ENCODE measurements at regions not wholly inside any gene's neighbourhood (a gene's known extent, or its start where the extent isn't known, plus 50 kb on each side); places are given as distances from the start of the nearest gene placed in this dataset.

GRCh38 chr21:15352009-15352408 is 287.2 kb upstream of the NRIP1 start:
- H3K27ac ChIP-seq (ENCODE audit: insufficient read depth, low read depth, low read length, poor library complexity, severe bottlenecking), result no peak overlapping the region
- no peaks in the 10 kb centered on the region for H3K27me3 ChIP-seq (ENCODE audit: control insufficient read depth, insufficient read depth, low read length, poor library complexity, severe bottlenecking)
- no peak overlapping the region for H3K4me3 ChIP-seq (ENCODE audit: insufficient read depth, low read depth, low read length)
- H3K4me1 ChIP-seq (ENCODE audit: control insufficient read depth, insufficient read depth, low read length), result no peaks in the 10 kb centered on the region
- H3K36me3 ChIP-seq (ENCODE audit: control insufficient read depth, insufficient read depth, low read length), result no peaks in the 10 kb centered on the region
- WGBS, 2 experiments, result 92 to 93% methylated on average over 7 of the region's 7 CpGs
- no peaks in the 10 kb centered on the region for H3K9me3 ChIP-seq (ENCODE audit: control insufficient read depth, low read length)

DNA sequence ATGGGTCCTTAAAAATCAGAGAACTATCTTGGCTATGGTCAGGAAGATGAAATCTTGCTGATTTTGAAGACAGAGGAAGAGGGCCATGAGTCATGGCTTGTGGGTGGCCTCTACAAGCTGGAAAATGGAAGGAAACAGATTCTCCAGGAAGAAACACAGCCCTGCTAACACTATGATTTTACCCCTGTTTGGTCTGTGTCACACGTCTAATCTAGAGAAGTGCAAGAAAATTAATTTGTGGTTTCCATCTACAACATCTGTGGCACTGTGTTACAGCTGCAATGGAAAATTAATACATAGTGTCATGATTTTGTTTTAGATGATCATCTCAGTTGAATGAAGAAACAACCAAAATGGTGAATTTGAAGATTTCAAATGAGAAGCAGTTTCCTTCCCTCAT is 288.7 kb upstream of the NRIP1 start:
- Histone ChIP-seq H3K4me1 (ENCODE audit: control insufficient read depth, insufficient read depth, low read length) (no peaks in the 10 kb centered on the region), H3K27me3 (ENCODE audit: control insufficient read depth, insufficient read depth, low read length, poor library complexity, severe bottlenecking) (no peaks in the 10 kb centered on the region), H3K9me3 (ENCODE audit: control insufficient read depth, low read length) (no peaks in the 10 kb centered on the region), H3K27ac (ENCODE audit: insufficient read depth, low read depth, low read length, poor library complexity, severe bottlenecking) (no peak overlapping the region), H3K4me3 (ENCODE audit: insufficient read depth, low read depth, low read length) (no peak overlapping the region), H3K36me3 (ENCODE audit: control insufficient read depth, insufficient read depth, low read length) (no peaks in the 10 kb centered on the region)
- 100% methylated on average over 1 of the region's 1 CpG for WGBS, 2 experiments

- Histone ChIP-seq H3K4me1 (ENCODE audit: control insufficient read depth, insufficient read depth, low read length) (peaks cover 8% of the 10 kb centered on the region), H3K27me3 (ENCODE audit: control insufficient read depth, insufficient read depth, low read length, poor library complexity, severe bottlenecking) (no peaks in the 10 kb centered on the region), H3K27ac (ENCODE audit: insufficient read depth, low read depth, low read length, poor library complexity, severe bottlenecking) (no peak overlapping the region), H3K4me3 (ENCODE audit: insufficient read depth, low read depth, low read length) (no peak overlapping the region), H3K36me3 (ENCODE audit: control insufficient read depth, insufficient read depth, low read length) (no peaks in the 10 kb centered on the region), H3K9me3 (ENCODE audit: control insufficient read depth, low read length) (no peaks in the 10 kb centered on the region)
- WGBS, 2 experiments, result 77 to 81% methylated on average over 3 of the region's 3 CpGs
These were observed 289.7 kb upstream of the NRIP1 start for GRCh38 chr21:15354516-15354915.

GRCh38 chr21:15355066-15355465 is 290.3 kb upstream of the NRIP1 start:
- H3K4me1 ChIP-seq (ENCODE audit: control insufficient read depth, insufficient read depth, low read length), result peaks cover 8% of the 10 kb centered on the region
- H3K27me3 ChIP-seq (ENCODE audit: control insufficient read depth, insufficient read depth, low read length, poor library complexity, severe bottlenecking), result no peaks in the 10 kb centered on the region
- no peak overlapping the region for H3K4me3 ChIP-seq (ENCODE audit: insufficient read depth, low read depth, low read length)
- H3K36me3 ChIP-seq (ENCODE audit: control insufficient read depth, insufficient read depth, low read length), result no peaks in the 10 kb centered on the region
- 95 to 96% methylated on average over 6 of the region's 6 CpGs for WGBS, 2 experiments
- H3K27ac ChIP-seq (ENCODE audit: insufficient read depth, low read depth, low read length, poor library complexity, severe bottlenecking), result no peak overlapping the region
- no peaks in the 10 kb centered on the region for H3K9me3 ChIP-seq (ENCODE audit: control insufficient read depth, low read length)

DNA sequence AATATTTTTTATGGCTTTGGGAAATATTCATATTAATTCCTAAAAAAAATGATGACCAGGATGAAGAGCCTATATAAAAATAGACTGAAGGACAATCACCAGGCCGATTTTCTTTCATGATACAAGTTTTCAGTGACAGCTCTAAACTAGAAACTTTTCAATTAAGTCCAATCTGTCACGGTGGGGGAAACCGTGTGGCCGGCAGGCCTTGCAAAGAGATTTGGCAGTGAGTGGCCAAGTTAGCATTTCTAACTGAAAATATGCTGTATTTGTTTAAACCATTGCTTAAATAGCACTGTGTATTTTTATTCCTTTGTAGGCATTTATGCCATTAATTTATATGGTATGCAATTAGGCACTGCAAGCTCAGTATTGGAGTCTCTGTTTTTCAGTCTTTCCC is 294.5 kb upstream of the NRIP1 start:
- WGBS, 2 experiments, result 74 to 75% methylated on average over 4 of the region's 4 CpGs
- H3K27me3 ChIP-seq (ENCODE audit: control insufficient read depth, insufficient read depth, low read length, poor library complexity, severe bottlenecking), result no peaks in the 10 kb centered on the region
- no peaks in the 10 kb centered on the region for H3K9me3 ChIP-seq (ENCODE audit: control insufficient read depth, low read length)
- peaks cover 8% of the 10 kb centered on the region for H3K4me1 ChIP-seq (ENCODE audit: control insufficient read depth, insufficient read depth, low read length)
- no peak overlapping the region for H3K27ac ChIP-seq (ENCODE audit: insufficient read depth, low read depth, low read length, poor library complexity, severe bottlenecking)
- H3K36me3 ChIP-seq (ENCODE audit: control insufficient read depth, insufficient read depth, low read length), result no peaks in the 10 kb centered on the region
- no peak overlapping the region for H3K4me3 ChIP-seq (ENCODE audit: insufficient read depth, low read depth, low read length)

GRCh38 chr21:15362458-15362857 is 297.7 kb upstream of the NRIP1 start:
- WGBS, 2 experiments, result 91 to 92% methylated on average over 3 of the region's 4 CpGs

DNA sequence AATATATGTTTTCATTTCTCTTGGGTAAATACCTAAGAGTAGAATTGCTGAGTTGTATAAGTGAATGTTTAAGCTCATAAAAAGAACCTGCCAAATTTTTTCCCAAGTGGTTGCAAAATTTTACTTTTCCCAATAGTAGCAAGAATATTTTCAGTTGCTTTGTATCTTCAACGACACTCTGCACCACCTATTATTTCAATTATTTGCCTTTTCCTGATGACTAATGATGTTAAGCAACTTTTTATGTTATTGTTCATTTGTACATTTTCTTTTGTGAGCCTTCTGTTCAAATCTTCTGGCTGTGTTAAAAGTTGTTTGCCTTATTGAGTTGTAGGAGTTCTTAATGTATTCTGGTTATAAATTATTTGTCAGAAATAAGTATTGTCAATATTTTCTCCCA is 299.1 kb upstream of the NRIP1 start:
- Histone ChIP-seq H3K4me1 (ENCODE audit: control insufficient read depth, insufficient read depth, low read length) (peaks cover 5% of the 10 kb centered on the region), H3K9me3 (ENCODE audit: control insufficient read depth, low read length) (no peaks in the 10 kb centered on the region), H3K27ac (ENCODE audit: insufficient read depth, low read depth, low read length, poor library complexity, severe bottlenecking) (no peak overlapping the region), H3K4me3 (ENCODE audit: insufficient read depth, low read depth, low read length) (no peak overlapping the region), H3K27me3 (ENCODE audit: control insufficient read depth, insufficient read depth, low read length, poor library complexity, severe bottlenecking) (no peaks in the 10 kb centered on the region), H3K36me3 (ENCODE audit: control insufficient read depth, insufficient read depth, low read length) (no peaks in the 10 kb centered on the region)
- no CpG with 5 or more reads among the region's 1 CpG for WGBS, 2 experiments

More at GRCh38 chr21:15362458-15362857, 297.7 kb upstream of the NRIP1 start:
- Histone ChIP-seq H3K4me3 (ENCODE audit: insufficient read depth, low read depth, low read length) (no peak overlapping the region), H3K9me3 (ENCODE audit: control insufficient read depth, low read length) (no peaks in the 10 kb centered on the region), H3K4me1 (ENCODE audit: control insufficient read depth, insufficient read depth, low read length) (peaks cover 8% of the 10 kb centered on the region), H3K27me3 (ENCODE audit: control insufficient read depth, insufficient read depth, low read length, poor library complexity, severe bottlenecking) (no peaks in the 10 kb centered on the region), H3K27ac (ENCODE audit: insufficient read depth, low read depth, low read length, poor library complexity, severe bottlenecking) (no peak overlapping the region), H3K36me3 (ENCODE audit: control insufficient read depth, insufficient read depth, low read length) (no peaks in the 10 kb centered on the region)

GRCh38 chr21:15365751-15366392 is 301.1 kb upstream of the NRIP1 start:
- WGBS, 2 experiments, result 95 to 96% methylated on average over 5 of the region's 5 CpGs

DNA sequence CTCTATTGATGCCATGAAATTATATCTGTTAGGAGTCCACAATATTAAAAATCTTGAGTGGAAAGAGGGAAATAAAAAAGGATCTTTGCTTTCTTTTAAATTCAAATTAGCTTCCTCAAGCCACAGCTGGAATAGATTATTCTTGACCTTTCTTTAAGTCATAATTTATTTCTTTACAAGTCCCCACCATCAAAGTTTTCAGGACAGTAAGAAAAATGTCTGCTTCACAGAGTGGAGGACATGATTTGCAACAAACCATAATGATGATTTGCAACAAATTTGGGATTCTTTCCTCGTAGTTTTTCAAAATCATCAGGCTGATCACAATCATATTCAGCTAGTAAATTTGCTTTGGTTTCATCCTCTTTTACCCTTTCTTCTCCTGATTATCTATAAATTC is 301.8 kb upstream of the NRIP1 start:
- H3K36me3 ChIP-seq (ENCODE audit: control insufficient read depth, insufficient read depth, low read length), result no peaks in the 10 kb centered on the region
- H3K9me3 ChIP-seq (ENCODE audit: control insufficient read depth, low read length), result no peaks in the 10 kb centered on the region
- H3K4me3 ChIP-seq (ENCODE audit: insufficient read depth, low read depth, low read length), result no peak overlapping the region
- H3K27me3 ChIP-seq (ENCODE audit: control insufficient read depth, insufficient read depth, low read length, poor library complexity, severe bottlenecking), result no peaks in the 10 kb centered on the region
- no peak overlapping the region for H3K27ac ChIP-seq (ENCODE audit: insufficient read depth, low read depth, low read length, poor library complexity, severe bottlenecking)
- H3K4me1 ChIP-seq (ENCODE audit: control insufficient read depth, insufficient read depth, low read length), result no peaks in the 10 kb centered on the region
- WGBS, 2 experiments, result 84 to 89% methylated on average over 1 of the region's 1 CpG

More at GRCh38 chr21:15365751-15366392, 301.1 kb upstream of the NRIP1 start:
- no peaks in the 10 kb centered on the region for H3K36me3 ChIP-seq (ENCODE audit: control insufficient read depth, insufficient read depth, low read length)
- no peaks in the 10 kb centered on the region for H3K9me3 ChIP-seq (ENCODE audit: control insufficient read depth, low read length)
- no peaks in the 10 kb centered on the region for H3K27me3 ChIP-seq (ENCODE audit: control insufficient read depth, insufficient read depth, low read length, poor library complexity, severe bottlenecking)
- H3K27ac ChIP-seq (ENCODE audit: insufficient read depth, low read depth, low read length, poor library complexity, severe bottlenecking), result no peak overlapping the region
- no peak overlapping the region for H3K4me3 ChIP-seq (ENCODE audit: insufficient read depth, low read depth, low read length)
- H3K4me1 ChIP-seq (ENCODE audit: control insufficient read depth, insufficient read depth, low read length), result no peaks in the 10 kb centered on the region

GRCh38 chr21:15367061-15367626 is 302.3 kb upstream of the NRIP1 start:
- Histone ChIP-seq H3K36me3 (ENCODE audit: control insufficient read depth, insufficient read depth, low read length) (no peaks in the 10 kb centered on the region), H3K9me3 (ENCODE audit: control insufficient read depth, low read length) (no peaks in the 10 kb centered on the region), H3K27ac (ENCODE audit: insufficient read depth, low read depth, low read length, poor library complexity, severe bottlenecking) (no peak overlapping the region), H3K27me3 (ENCODE audit: control insufficient read depth, insufficient read depth, low read length, poor library complexity, severe bottlenecking) (no peaks in the 10 kb centered on the region), H3K4me3 (ENCODE audit: insufficient read depth, low read depth, low read length) (no peak overlapping the region), H3K4me1 (ENCODE audit: control insufficient read depth, insufficient read depth, low read length) (no peaks in the 10 kb centered on the region)
- 62 to 70% methylated on average over 7 of the region's 7 CpGs for WGBS, 2 experiments
